Body of pancreas (tissue), 4 donors: ENCODE measurements at regions not wholly inside any gene's neighbourhood (a gene's known extent, or its start where the extent isn't known, plus 50 kb on each side); places are given as distances from the start of the nearest gene placed in this dataset.

Experiments used
- ATAC-seq: fragments of 150-250 bp; one replicate; pipeline ENCODE4 v1.9.1; 2016
- DNase-seq, 4 donors: peaks; one replicate each; pipeline ENCODE4 v3.0.0-alpha.2; 2019
- H3K27ac ChIP-seq, 4 donors: fragments of 200-600 bp; sonication (generic); 1 replicate in 3 of 4; 2 replicates in 1 of 4; pipeline versions ENCODE4 v1.5.1 to v1.6.1; 2016 to 2019; ENCODE audit warnings: mild to moderate bottlenecking in 1 of 4, mixed read lengths in 1 of 4, moderate library complexity in 1 of 4
- H3K27me3 ChIP-seq, 2 donors: fragments of 200-600 bp; sonication (generic); one replicate each; pipeline ENCODE4 v1.6.0; 2016; ENCODE audit warnings: mild to moderate bottlenecking in 1 of 2
- H3K36me3 ChIP-seq, 2 donors: fragments of 200-600 bp; sonication (generic); replicated peaks in 1 of 2; 2 replicates each; pipeline ENCODE4 v1.5.1; 2016; ENCODE audit warnings: low read depth in 2 of 2; ENCODE audit not compliant: insufficient read depth in 1 of 2
- H3K4me1 ChIP-seq: fragments of 200-600 bp; sonication (generic); one replicate; pipeline ENCODE4 v1.6.0; 2016
- H3K4me3 ChIP-seq, 2 donors: fragments of 200-600 bp; sonication (generic); 1 replicate in 1 of 2; 2 replicates in 1 of 2; pipeline ENCODE4 v1.5.1; 2016 to 2019
- H3K9me3 ChIP-seq, 3 donors: fragments of 200-600 bp; sonication (generic); 1 replicate in 2 of 3; 2 replicates in 1 of 3; pipeline ENCODE4 v1.5.1; 2016
- POLR2A ChIP-seq, 3 donors: fragments of 450-650 bp; IDR thresholded peaks; one replicate each; pipeline ENCODE4 v1.6.1; 2016; ENCODE audit warnings: antibody characterized with exemption in 3 of 3, mild to moderate bottlenecking in 2 of 3
- WGBS, 2 donors: methylation state at CpG; one replicate each; pipeline ENCODE4 v1.1.5; 2017; 5-methylcytosine and 5-hydroxymethylcytosine counted together
- intact Hi-C: fragments of 100-400 bp; cut with DNase I; formaldehyde crosslinking; loops from one replicate; pipeline ENCODE4 v1.15.1; 2023
- TF ChIP-seq, protein P1 (sequence below), 7 experiments: fragments of 450-650 bp in 4 of 7; fragments of 200-600 bp in 3 of 7; sonication (generic) in 3 of 7; IDR thresholded peaks; one replicate each; pipeline ENCODE4 v1.5.1; 2016 to 2019; ENCODE audit warnings: antibody characterized with exemption in 7 of 7

- intact Hi-C loops = no loop called here
- H3K27ac ChIP-seq = peak overlapping the region in 1 of 4 donors; percentile 61
- peaks cover 17% of the 10 kb centered on the region for H3K4me1 ChIP-seq
- 30 to 42% methylated on average over 2 of the region's 2 CpGs for WGBS, 2 donors
- H3K4me3 ChIP-seq = no peak overlapping the region
- DNase-seq (no peak), ATAC-seq (no peak)
- no peaks in the 10 kb centered on the region for H3K36me3 ChIP-seq
- TF ChIP-seq, protein P1, sequence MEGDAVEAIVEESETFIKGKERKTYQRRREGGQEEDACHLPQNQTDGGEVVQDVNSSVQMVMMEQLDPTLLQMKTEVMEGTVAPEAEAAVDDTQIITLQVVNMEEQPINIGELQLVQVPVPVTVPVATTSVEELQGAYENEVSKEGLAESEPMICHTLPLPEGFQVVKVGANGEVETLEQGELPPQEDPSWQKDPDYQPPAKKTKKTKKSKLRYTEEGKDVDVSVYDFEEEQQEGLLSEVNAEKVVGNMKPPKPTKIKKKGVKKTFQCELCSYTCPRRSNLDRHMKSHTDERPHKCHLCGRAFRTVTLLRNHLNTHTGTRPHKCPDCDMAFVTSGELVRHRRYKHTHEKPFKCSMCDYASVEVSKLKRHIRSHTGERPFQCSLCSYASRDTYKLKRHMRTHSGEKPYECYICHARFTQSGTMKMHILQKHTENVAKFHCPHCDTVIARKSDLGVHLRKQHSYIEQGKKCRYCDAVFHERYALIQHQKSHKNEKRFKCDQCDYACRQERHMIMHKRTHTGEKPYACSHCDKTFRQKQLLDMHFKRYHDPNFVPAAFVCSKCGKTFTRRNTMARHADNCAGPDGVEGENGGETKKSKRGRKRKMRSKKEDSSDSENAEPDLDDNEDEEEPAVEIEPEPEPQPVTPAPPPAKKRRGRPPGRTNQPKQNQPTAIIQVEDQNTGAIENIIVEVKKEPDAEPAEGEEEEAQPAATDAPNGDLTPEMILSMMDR (IDR thresholded peaks at IDR 0.05) = no peak
- TF ChIP-seq POLR2A (IDR thresholded peaks at IDR 0.05) = no peak
- no peaks in the 10 kb centered on the region for H3K27me3 ChIP-seq
- H3K9me3 ChIP-seq = no peaks in the 10 kb centered on the region
Measured at GRCh38 chr4:71198958-71199357, 139.9 kb upstream of the SLC4A4 start.

DNA sequence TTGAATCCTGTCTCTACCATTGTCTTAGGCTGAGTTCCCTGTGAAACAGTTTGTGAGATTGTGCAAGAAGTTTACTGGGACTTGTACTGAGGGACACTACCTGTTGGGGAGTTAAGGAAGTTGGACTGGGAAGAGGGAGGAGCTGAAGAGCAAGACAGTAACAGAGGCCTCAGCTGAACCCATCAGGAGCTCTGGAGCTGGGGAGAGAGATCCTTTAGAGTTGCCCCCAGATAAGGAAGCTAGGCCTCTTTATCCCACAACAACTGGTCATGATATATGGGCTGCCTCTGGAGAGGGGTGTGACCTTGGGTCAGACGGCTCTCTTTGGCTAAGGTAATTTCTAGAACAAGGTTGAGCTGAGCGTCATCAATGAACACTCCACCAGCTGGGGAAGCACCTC is 137.8 kb upstream of the SLC4A4 start:
- Histone ChIP-seq H3K27ac (peak overlapping the region in 2 of 4 donors; percentile 50 to 56), H3K36me3 (no peaks in the 10 kb centered on the region), H3K27me3 (no peaks in the 10 kb centered on the region), H3K4me3 (no peak overlapping the region), H3K9me3 (no peaks in the 10 kb centered on the region), H3K4me1 (peaks cover 17% of the 10 kb centered on the region)
- intact Hi-C loops = no loop called here
- TF ChIP-seq, protein P1 (IDR thresholded peaks at IDR 0.05) = no peak
- no peak for TF ChIP-seq POLR2A (IDR thresholded peaks at IDR 0.05)
- WGBS, 2 donors = 21 to 24% methylated on average over 2 of the region's 2 CpGs
- DNase-seq (no peak), ATAC-seq (peak; percentile 43)

DNA sequence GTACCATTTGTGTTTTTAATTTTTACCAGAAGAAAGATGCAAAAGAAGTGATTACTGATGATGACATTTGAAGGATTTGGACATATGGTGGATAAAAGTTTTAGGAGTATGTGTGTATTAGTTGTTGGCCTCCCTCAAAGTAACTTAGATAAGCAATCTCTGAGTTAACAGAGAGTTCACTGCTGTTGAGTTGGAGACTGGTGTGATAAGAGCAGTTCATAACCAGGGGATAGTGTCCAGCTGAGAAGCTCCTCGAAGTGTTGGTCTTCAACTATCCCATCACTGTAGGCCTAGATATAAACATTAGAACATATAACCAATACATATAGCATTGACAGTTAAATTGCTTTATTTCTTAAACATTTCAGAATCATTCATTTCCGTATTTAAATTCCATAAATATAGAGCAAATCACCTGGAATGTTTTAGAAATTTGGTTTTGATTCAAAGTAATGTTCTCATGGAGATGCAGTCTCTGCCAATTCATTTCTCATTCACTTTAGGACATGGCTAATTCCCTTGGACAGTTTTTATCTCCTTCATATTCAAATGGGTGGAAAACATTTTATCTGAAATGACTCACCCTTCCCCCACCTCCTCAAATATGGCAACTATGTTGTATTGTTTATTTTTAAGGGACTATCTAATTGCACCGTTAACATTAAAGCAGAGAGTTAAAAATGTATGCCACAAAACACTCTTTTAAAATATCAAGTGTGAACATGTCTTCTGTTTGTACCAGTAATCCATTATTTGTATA is 136.8 kb upstream of the SLC4A4 start:
- ATAC-seq = no peak
- Histone ChIP-seq H3K27me3 (no peaks in the 10 kb centered on the region), H3K9me3 (no peaks in the 10 kb centered on the region), H3K4me3 (no peak overlapping the region), H3K27ac (peak overlapping the region in 2 of 4 donors; percentile 9 to 50), H3K36me3 (no peaks in the 10 kb centered on the region), H3K4me1 (peaks cover 17% of the 10 kb centered on the region)
- DNase-seq = no peak
- no peak for TF ChIP-seq POLR2A (IDR thresholded peaks at IDR 0.05)
- TF ChIP-seq, protein P1 (IDR thresholded peaks at IDR 0.05) = no peak
- intact Hi-C loops = no loop called here
- 36 to 43% methylated on average over 3 of the region's 3 CpGs for WGBS, 2 donors

DNA sequence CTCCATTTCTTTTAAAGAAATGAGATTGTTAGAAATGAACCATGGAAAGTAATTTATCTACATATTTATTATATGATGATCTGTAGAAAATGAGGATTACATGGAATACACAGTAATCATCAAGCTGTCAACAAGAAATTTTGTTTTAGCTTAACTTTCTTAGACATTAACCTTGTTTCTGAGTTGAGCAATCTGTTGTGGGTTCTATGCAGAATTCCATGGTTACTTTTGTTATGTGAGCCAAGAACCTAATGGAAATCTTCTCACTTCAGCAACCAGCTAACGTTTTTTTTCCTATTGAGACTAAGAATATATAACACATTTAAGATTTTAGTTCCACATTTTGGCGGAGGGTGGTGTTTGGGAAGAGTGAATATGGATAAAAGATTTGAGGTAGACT is 136.1 kb upstream of the SLC4A4 start:
- TF ChIP-seq, protein P1 (IDR thresholded peaks at IDR 0.05) = no peak
- no peak for TF ChIP-seq POLR2A (IDR thresholded peaks at IDR 0.05)
- no peaks in the 10 kb centered on the region for H3K36me3 ChIP-seq
- peaks cover 17% of the 10 kb centered on the region for H3K4me1 ChIP-seq
- 40 to 57% methylated on average over 2 of the region's 2 CpGs for WGBS, 2 donors
- no peak for ATAC-seq
- DNase-seq = no peak
- intact Hi-C loops = no loop called here
- peak overlapping the region in 2 of 4 donors; percentile 9 to 50 for H3K27ac ChIP-seq
- no peaks in the 10 kb centered on the region for H3K9me3 ChIP-seq
- no peaks in the 10 kb centered on the region for H3K27me3 ChIP-seq
- no peak overlapping the region for H3K4me3 ChIP-seq

GRCh38 chr4:71204056-71204455 is 134.8 kb upstream of the SLC4A4 start:
- TF ChIP-seq, protein P1 (IDR thresholded peaks at IDR 0.05) = no peak
- no peak for TF ChIP-seq POLR2A (IDR thresholded peaks at IDR 0.05)
- H3K4me1 ChIP-seq = peaks cover 12% of the 10 kb centered on the region
- H3K9me3 ChIP-seq = no peaks in the 10 kb centered on the region
- no peaks in the 10 kb centered on the region for H3K36me3 ChIP-seq
- no peak overlapping the region for H3K4me3 ChIP-seq
- intact Hi-C loops = no loop called here
- WGBS, 2 donors = 58 to 61% methylated on average over 2 of the region's 2 CpGs
- no peaks in the 10 kb centered on the region for H3K27me3 ChIP-seq
- DNase-seq = no peak
- H3K27ac ChIP-seq = peak overlapping the region in 1 of 4 donors; percentile 6
- no peak for ATAC-seq
